SK-MEL-5 (cell line): ENCODE measurements at regions not wholly inside any gene's neighbourhood (a gene's known extent, or its start where the extent isn't known, plus 50 kb on each side); places are given as distances from the start of the nearest gene placed in this dataset.

Experiments used
- DNase-seq: peaks from one replicate; pipeline ENCODE4 v3.0.0-alpha.2; 2016; ENCODE audit warnings: low read depth, low spot score
- in situ Hi-C: cut with HindIII; loops from 2 replicates; pipeline ENCODE4 v1.10.0; 2016; ENCODE audit warnings: low sequenced_read_pairs, high pct_unique_total_duplicates, low pct_unique_long_range_greater_than_20kb

DNA sequence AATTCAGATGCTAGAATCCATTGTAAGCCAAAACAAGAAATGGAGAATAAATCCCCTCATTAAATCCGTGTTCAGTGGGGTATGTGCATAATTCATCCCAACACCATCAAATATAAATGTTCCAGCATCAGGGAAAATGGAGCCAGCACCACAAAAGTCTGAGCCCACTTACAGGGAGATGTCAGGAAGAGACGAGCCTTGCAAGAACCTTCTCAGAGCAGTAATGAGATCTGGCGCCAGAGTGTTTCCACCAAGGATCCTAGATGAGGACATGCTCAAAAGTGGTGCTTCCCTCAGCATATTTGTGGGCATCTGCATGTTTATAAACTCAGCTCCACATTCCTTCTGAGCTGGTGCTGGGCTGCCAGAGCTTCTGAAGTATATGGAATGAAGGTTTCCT, 541.9 kb upstream of the C16orf82 start:
- DNase-seq, result no peak
- in situ Hi-C loops, result no loop called here

GRCh38 chr16:26525856-26526255, 540.9 kb upstream of the C16orf82 start:
- in situ Hi-C loops, result no loop called here

GRCh38 chr16:26526633-26527032, 540.1 kb upstream of the C16orf82 start:
- in situ Hi-C loops, result no loop called here
- DNase-seq, result no peak

More at GRCh38 chr16:26525856-26526255, 540.9 kb upstream of the C16orf82 start:
- DNase-seq, result no peak

DNA sequence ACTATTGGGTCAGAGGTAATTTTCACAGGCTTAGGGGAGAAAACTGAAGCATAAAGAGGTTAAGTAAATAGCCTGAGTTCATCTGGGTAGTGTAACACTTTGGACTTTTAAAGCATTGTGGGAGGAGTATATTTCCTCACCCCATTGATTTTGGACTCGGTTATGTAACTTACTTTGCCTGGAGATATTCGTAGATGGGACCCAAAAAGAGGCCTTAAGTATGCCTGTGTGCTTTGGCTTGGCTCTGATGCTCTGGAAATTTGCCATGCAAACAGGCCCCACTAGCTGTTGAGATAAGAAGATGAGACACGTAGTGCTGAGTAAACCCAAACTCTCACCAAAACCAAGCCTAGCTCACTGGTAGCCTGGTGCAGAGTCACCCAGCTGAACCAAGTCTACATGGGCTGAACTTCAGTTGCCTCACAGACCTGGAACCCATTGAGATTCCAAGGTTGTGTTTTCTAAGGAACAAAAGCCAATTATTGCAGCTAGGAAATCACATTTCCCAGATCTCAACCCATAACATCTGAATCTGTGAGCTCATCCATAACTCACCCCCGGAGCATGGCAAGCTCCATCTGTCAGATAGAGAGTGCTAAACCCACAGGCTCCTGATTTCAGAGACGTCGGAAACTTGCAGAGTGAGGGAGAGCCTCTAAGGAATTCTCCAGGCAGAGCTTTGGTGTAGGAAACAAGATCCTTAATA, 536.0 kb upstream of the C16orf82 start:
- no peak for DNase-seq
- in situ Hi-C loops, result no loop called here

- in situ Hi-C loops, result no loop called here
- no peak for DNase-seq
Measured at GRCh38 chr16:26531290-26531730, 535.4 kb upstream of the C16orf82 start.

DNA sequence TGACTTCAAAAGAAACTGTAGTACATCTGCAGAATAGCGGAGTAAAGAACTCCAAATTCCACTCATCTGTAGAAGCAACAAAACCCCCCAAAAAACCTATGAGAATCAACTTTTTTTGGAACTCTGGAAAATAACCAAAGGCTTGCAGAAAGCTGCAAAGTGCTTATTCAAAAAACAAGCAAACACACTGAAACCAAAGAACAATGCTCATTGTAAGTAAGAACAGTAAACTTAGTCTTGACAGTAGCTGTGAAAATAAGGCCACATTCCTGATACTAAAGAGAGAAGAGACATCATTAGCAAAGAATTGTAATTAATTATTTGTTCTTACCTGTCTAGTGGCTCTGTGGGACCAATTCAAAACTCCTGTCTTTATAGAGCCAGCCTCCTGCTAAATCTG, 534.3 kb upstream of the C16orf82 start:
- DNase-seq, result no peak
- in situ Hi-C loops, result no loop called here

GRCh38 chr16:26542198-26542597, 524.5 kb upstream of the C16orf82 start:
- in situ Hi-C loops, result no loop called here
- DNase-seq, result no peak

GRCh38 chr16:26546573-26546972, 520.2 kb upstream of the C16orf82 start:
- in situ Hi-C loops, result no loop called here
- DNase-seq, result no peak

GRCh38 chr16:26547681-26548080, 519.0 kb upstream of the C16orf82 start:
- in situ Hi-C loops, result no loop called here
- no peak for DNase-seq

- in situ Hi-C loops, result no loop called here
- DNase-seq, result no peak
Measured at GRCh38 chr16:26550111-26550610, 516.6 kb upstream of the C16orf82 start.

GRCh38 chr16:26554030-26554429, 512.7 kb upstream of the C16orf82 start:
- in situ Hi-C loops, result no loop called here
- DNase-seq, result no peak

GRCh38 chr16:26561303-26561702, 505.4 kb upstream of the C16orf82 start:
- in situ Hi-C loops, result no loop called here
- no peak for DNase-seq

- in situ Hi-C loops, result no loop called here
- DNase-seq, result no peak
Measured at GRCh38 chr16:26563018-26563417, 503.7 kb upstream of the C16orf82 start.

GRCh38 chr16:26567356-26567755, 499.4 kb upstream of the C16orf82 start:
- no peak for DNase-seq
- in situ Hi-C loops, result no loop called here

DNA sequence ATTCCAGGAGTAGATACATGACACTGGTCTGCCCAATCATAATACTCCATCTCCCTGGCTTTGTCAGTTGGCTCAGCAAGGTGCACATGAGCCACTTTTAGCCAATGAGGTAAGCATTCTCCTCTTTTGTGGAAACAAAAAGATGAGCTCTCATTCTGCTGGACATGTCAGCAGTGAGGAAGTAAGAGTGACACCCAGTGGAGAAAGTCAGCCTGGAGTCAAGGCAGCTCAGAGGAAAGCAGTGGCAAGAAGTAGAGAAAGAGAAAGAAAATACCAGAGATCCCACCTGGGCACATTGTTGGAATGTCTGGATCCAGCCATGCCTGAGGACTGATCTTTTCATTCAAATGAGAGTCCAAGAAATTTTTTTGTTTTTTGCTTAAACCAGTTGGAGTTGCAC, 496.9 kb upstream of the C16orf82 start:
- DNase-seq, result peak; percentile 44
- in situ Hi-C loops, result no loop called here

- in situ Hi-C loops, result no loop called here
- DNase-seq, result no peak
Measured at GRCh38 chr16:26578748-26579147, 488.0 kb upstream of the C16orf82 start.

GRCh38 chr16:26583803-26584202, 482.9 kb upstream of the C16orf82 start:
- DNase-seq, result no peak
- in situ Hi-C loops, result no loop called here

DNA sequence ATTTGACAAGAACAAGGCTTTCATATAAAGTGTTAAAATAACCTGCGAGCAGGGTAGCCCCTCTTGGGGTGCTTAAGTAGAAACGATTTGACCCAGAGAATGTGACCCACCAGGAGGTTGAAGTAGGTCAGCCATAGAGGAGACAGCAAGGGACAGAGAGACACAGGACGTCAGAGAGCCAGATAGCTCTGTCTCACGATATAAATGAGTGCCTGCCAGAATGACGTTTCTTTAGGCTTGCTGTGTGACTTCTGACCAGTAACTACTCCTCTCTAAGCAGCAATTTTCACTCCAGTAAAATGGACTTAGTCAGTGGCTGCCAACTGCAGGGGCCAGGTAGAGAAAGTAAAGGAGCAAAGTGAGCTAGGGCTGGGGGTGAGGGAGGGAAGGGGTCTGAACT, 473.0 kb upstream of the C16orf82 start:
- in situ Hi-C loops, result no loop called here
- no peak for DNase-seq

DNA sequence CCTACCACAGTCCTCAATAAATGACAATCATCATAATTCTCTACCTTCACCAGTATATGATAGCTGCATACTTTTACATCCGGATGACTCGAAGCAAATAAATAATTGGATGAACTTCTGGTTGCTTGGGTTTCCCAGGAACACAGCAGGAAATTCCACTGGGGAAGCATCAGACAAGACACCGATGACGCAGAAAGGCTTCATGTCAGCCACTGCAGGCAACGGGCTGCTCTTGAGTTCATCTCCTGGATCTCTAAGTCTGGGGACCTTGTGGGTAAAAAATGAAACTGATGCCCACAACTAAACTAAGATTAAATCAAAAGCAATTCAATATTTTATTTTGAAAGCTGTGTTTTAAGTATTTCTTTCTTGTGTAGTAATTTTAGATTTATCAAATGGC, 472.1 kb upstream of the C16orf82 start:
- in situ Hi-C loops, result no loop called here
- no peak for DNase-seq

DNA sequence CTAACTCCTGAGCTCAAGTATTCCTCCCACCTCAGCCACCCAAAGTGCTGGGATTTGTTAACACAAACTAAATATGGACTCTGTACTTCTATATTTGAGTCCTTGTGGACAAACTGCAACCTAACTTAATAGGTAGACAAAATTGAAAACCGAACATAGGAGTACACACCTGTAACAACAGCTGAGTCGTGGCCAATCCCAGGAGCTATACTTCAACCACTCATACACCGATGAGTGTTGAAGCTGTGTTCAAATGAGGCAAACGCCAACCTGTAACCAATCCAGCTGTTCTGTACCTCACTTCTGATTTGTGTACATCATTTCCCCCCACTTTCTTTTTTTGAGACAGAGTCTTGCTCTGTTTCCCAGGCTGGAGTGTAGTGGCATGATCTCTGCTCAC, 471.5 kb upstream of the C16orf82 start:
- in situ Hi-C loops, result no loop called here
- DNase-seq, result no peak
